K562 (cell line): ENCODE measurements at regions not wholly inside any gene's neighbourhood (a gene's known extent, or its start where the extent isn't known, plus 50 kb on each side); places are given as distances from the start of the nearest gene placed in this dataset.

ENCODE experiments used
- ESRRB ChIP-seq: fragments of 250-450 bp; sonication (Bioruptor Pico); IDR thresholded peaks from 2 replicates; pipeline ENCODE4 v1.5.0; 2020; ENCODE audit warnings: mild to moderate bottlenecking, moderate library complexity, borderline replicate concordance
- HDGF ChIP-seq: fragments of 450-650 bp; IDR thresholded peaks from 2 replicates; pipeline ENCODE4 v1.6.1; 2016
- HNRNPK ChIP-seq: fragments of 200-400 bp; formaldehyde crosslinking; IDR thresholded peaks from one replicate; pipeline ENCODE4 v1.6.1; 2018; ENCODE audit warnings: mild to moderate bottlenecking, low read depth, low read length; ENCODE audit not compliant: poor library complexity, severe bottlenecking
- ZBTB49 ChIP-seq: sonication (generic); formaldehyde crosslinking; IDR thresholded peaks from 2 replicates; pipeline ENCODE4 v1.8.0; 2022; ENCODE audit warnings: missing genetic modification reagents, mild to moderate bottlenecking, borderline replicate concordance
- ZFX ChIP-seq: sonication (generic); formaldehyde crosslinking; IDR thresholded peaks from 2 replicates; pipeline ENCODE4 v1.8.0; 2022; ENCODE audit warnings: mild to moderate bottlenecking, missing genetic modification reagents, moderate library complexity
- ZNF589 ChIP-seq: fragments of 200-800 bp; sonication (Bioruptor generic); IDR thresholded peaks from 2 replicates; pipeline ENCODE4 v1.6.1; 2016; ENCODE audit warnings: low read depth, missing genetic modification characterization, missing compliant biosample characterization
- ZNF644 ChIP-seq: fragments of 200-800 bp; sonication (Bioruptor generic); IDR thresholded peaks from 2 replicates; pipeline ENCODE4 v1.6.1; 2016; ENCODE audit warnings: low read depth, missing genetic modification characterization, missing compliant biosample characterization
- TF ChIP-seq, protein P1 (sequence below), 2 experiments: fragments of 450-650 bp in 1 of 2; sonication (generic) in 1 of 2; formaldehyde crosslinking in 1 of 2; IDR thresholded peaks in 1 of 2; conservative IDR thresholded peaks in 1 of 2; 2 replicates each; pipeline versions ENCODE4 v1.6.1 to v1.8.1; 2016 to 2023; ENCODE audit warnings: mild to moderate bottlenecking in 2 of 2, moderate library complexity in 2 of 2, inconsistent platforms in 1 of 2, missing genetic modification reagents in 1 of 2
- TF ChIP-seq, protein P2 (sequence below): fragments of 200-600 bp; sonication (generic); IDR thresholded peaks from one replicate; pipeline ENCODE4 v1.6.1; 2012; ENCODE audit warnings: mild to moderate bottlenecking, low read depth, low read length, inconsistent platforms

- TF ChIP-seq, protein P1, sequence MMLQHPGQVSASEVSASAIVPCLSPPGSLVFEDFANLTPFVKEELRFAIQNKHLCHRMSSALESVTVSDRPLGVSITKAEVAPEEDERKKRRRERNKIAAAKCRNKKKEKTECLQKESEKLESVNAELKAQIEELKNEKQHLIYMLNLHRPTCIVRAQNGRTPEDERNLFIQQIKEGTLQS (IDR thresholded peaks at IDR 0.05) = peak; percentile 94
- TF ChIP-seq, protein P1 (CRISPR knock-in tag; conservative IDR thresholded peaks at IDR 0.05) = no peak; the same call in 1 of the 2 replicates
- TF ChIP-seq ZNF589 (CRISPR knock-in tag) (0 out of 2 replicates have a peak, but pooled peaks have one; percentile 49), ZBTB49 (CRISPR knock-in tag) (no peak), ZNF644 (tag) (no peak), ESRRB (CRISPR knock-in tag) (no peak), HDGF (no peak), ZFX (no peak), HNRNPK (no peak)
- TF ChIP-seq, protein P2, sequence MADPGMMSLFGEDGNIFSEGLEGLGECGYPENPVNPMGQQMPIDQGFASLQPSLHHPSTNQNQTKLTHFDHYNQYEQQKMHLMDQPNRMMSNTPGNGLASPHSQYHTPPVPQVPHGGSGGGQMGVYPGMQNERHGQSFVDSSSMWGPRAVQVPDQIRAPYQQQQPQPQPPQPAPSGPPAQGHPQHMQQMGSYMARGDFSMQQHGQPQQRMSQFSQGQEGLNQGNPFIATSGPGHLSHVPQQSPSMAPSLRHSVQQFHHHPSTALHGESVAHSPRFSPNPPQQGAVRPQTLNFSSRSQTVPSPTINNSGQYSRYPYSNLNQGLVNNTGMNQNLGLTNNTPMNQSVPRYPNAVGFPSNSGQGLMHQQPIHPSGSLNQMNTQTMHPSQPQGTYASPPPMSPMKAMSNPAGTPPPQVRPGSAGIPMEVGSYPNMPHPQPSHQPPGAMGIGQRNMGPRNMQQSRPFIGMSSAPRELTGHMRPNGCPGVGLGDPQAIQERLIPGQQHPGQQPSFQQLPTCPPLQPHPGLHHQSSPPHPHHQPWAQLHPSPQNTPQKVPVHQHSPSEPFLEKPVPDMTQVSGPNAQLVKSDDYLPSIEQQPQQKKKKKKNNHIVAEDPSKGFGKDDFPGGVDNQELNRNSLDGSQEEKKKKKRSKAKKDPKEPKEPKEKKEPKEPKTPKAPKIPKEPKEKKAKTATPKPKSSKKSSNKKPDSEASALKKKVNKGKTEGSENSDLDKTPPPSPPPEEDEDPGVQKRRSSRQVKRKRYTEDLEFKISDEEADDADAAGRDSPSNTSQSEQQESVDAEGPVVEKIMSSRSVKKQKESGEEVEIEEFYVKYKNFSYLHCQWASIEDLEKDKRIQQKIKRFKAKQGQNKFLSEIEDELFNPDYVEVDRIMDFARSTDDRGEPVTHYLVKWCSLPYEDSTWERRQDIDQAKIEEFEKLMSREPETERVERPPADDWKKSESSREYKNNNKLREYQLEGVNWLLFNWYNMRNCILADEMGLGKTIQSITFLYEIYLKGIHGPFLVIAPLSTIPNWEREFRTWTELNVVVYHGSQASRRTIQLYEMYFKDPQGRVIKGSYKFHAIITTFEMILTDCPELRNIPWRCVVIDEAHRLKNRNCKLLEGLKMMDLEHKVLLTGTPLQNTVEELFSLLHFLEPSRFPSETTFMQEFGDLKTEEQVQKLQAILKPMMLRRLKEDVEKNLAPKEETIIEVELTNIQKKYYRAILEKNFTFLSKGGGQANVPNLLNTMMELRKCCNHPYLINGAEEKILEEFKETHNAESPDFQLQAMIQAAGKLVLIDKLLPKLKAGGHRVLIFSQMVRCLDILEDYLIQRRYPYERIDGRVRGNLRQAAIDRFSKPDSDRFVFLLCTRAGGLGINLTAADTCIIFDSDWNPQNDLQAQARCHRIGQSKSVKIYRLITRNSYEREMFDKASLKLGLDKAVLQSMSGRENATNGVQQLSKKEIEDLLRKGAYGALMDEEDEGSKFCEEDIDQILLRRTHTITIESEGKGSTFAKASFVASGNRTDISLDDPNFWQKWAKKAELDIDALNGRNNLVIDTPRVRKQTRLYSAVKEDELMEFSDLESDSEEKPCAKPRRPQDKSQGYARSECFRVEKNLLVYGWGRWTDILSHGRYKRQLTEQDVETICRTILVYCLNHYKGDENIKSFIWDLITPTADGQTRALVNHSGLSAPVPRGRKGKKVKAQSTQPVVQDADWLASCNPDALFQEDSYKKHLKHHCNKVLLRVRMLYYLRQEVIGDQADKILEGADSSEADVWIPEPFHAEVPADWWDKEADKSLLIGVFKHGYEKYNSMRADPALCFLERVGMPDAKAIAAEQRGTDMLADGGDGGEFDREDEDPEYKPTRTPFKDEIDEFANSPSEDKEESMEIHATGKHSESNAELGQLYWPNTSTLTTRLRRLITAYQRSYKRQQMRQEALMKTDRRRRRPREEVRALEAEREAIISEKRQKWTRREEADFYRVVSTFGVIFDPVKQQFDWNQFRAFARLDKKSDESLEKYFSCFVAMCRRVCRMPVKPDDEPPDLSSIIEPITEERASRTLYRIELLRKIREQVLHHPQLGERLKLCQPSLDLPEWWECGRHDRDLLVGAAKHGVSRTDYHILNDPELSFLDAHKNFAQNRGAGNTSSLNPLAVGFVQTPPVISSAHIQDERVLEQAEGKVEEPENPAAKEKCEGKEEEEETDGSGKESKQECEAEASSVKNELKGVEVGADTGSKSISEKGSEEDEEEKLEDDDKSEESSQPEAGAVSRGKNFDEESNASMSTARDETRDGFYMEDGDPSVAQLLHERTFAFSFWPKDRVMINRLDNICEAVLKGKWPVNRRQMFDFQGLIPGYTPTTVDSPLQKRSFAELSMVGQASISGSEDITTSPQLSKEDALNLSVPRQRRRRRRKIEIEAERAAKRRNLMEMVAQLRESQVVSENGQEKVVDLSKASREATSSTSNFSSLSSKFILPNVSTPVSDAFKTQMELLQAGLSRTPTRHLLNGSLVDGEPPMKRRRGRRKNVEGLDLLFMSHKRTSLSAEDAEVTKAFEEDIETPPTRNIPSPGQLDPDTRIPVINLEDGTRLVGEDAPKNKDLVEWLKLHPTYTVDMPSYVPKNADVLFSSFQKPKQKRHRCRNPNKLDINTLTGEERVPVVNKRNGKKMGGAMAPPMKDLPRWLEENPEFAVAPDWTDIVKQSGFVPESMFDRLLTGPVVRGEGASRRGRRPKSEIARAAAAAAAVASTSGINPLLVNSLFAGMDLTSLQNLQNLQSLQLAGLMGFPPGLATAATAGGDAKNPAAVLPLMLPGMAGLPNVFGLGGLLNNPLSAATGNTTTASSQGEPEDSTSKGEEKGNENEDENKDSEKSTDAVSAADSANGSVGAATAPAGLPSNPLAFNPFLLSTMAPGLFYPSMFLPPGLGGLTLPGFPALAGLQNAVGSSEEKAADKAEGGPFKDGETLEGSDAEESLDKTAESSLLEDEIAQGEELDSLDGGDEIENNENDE = no peak
These were observed 160.2 kb upstream of the TBL1XR1 start (continued) for GRCh38 chr3:177357352-177358090.
